Mesendoderm (in vitro differentiated cells): ENCODE measurements at regions not wholly inside any gene's neighbourhood (a gene's known extent, or its start where the extent isn't known, plus 50 kb on each side); places are given as distances from the start of the nearest gene placed in this dataset.

Experiments
- DNase-seq: peaks from one replicate; pipeline ENCODE4 v3.0.0; 2013
- H2AK5ac ChIP-seq: 2 replicates; pipeline ENCODE4 v1.6.1; 2013; ENCODE audit warnings: low read length, inconsistent platforms
- H2BK120ac ChIP-seq: 2 replicates; pipeline ENCODE4 v1.6.1; 2013; ENCODE audit warnings: low read depth, mild to moderate bottlenecking, low read length, moderate library complexity, mixed read lengths
- H2BK15ac ChIP-seq: replicated peaks from 2 replicates; pipeline ENCODE4 v1.6.1; 2013; ENCODE audit warnings: low read depth, mild to moderate bottlenecking, moderate library complexity
- H2BK5ac ChIP-seq: 2 replicates; pipeline ENCODE4 v1.6.1; 2013; ENCODE audit warnings: low read length, inconsistent platforms
- H3K18ac ChIP-seq: 2 replicates; pipeline ENCODE4 v1.6.1; 2013; ENCODE audit warnings: mild to moderate bottlenecking, low read length, mixed read lengths
- H3K23ac ChIP-seq: one replicate; pipeline ENCODE4 v1.6.1; 2013; ENCODE audit warnings: low read length
- H3K27ac ChIP-seq: 2 replicates; pipeline ENCODE4 v1.5.1; 2013; ENCODE audit warnings: low read depth, mild to moderate bottlenecking, inconsistent platforms, low read length, moderate library complexity
- H3K27me3 ChIP-seq: 2 replicates; pipeline ENCODE4 v1.6.1; 2013; ENCODE audit warnings: low read length, control low read depth, mild to moderate bottlenecking, inconsistent platforms; ENCODE audit not compliant: insufficient read depth, poor library complexity
- H3K36me3 ChIP-seq: 2 replicates; pipeline ENCODE4 v1.6.1; 2013; ENCODE audit warnings: low read length, inconsistent platforms; ENCODE audit not compliant: control insufficient read depth, insufficient read depth
- H3K4ac ChIP-seq: one replicate; pipeline ENCODE4 v1.6.1; 2013; ENCODE audit warnings: low read depth, mild to moderate bottlenecking, low read length, moderate library complexity
- H3K4me1 ChIP-seq: 2 replicates; pipeline ENCODE4 v1.6.1; 2013; ENCODE audit warnings: low read depth, low read length, inconsistent platforms; ENCODE audit not compliant: control insufficient read depth
- H3K4me2 ChIP-seq: 2 replicates; pipeline ENCODE4 v1.6.1; 2013; ENCODE audit warnings: low read length
- H3K4me3 ChIP-seq: 2 replicates; pipeline ENCODE4 v1.5.1; 2013; ENCODE audit warnings: mild to moderate bottlenecking, low read length
- H3K56ac ChIP-seq: one replicate; pipeline ENCODE4 v1.6.1; 2013; ENCODE audit warnings: low read length
- H3K79me1 ChIP-seq: 2 replicates; pipeline ENCODE4 v1.6.1; 2013; ENCODE audit warnings: low read length, inconsistent platforms
- H3K79me2 ChIP-seq: 2 replicates; pipeline ENCODE4 v1.6.1; 2013; ENCODE audit warnings: mild to moderate bottlenecking, low read length; ENCODE audit not compliant: control insufficient read depth, insufficient read depth
- H3K9ac ChIP-seq: 2 replicates; pipeline ENCODE4 v1.6.1; 2013; ENCODE audit warnings: low read length, inconsistent platforms
- H4K5ac ChIP-seq: one replicate; pipeline ENCODE4 v1.6.1; 2013; ENCODE audit warnings: low read length
- H4K8ac ChIP-seq: one replicate; pipeline ENCODE4 v1.6.1; 2013; ENCODE audit warnings: low read depth, mild to moderate bottlenecking, control low read depth, low read length, moderate library complexity
- WGBS: extraction: QIAGEN DNeasy Blood & Tissue Kit; methylation state at CpG from one replicate; pipeline ENCODE4 v1.1.7; 2013; ENCODE audit warnings: low lambda C conversion rate, missing lambda C conversion rate; ENCODE audit not compliant: insufficient coverage; ENCODE audit errors: extremely low coverage; 5-methylcytosine and 5-hydroxymethylcytosine counted together

- DNase-seq, result no peak
- no peak overlapping the region for H4K8ac ChIP-seq
- no CpG with 5 or more reads among the region's 26 CpGs for WGBS
- no peaks in the 10 kb centered on the region for H3K36me3 ChIP-seq
- H4K5ac ChIP-seq, result no peak overlapping the region
- no peak overlapping the region for H2BK5ac ChIP-seq
- no peaks in the 10 kb centered on the region for H3K27me3 ChIP-seq
- no peaks in the 10 kb centered on the region for H3K79me1 ChIP-seq
- no peak overlapping the region for H3K4me3 ChIP-seq
- H3K9ac ChIP-seq, result no peak overlapping the region
- H2BK15ac ChIP-seq, result no peak overlapping the region
- H2AK5ac ChIP-seq, result no peak overlapping the region
- H3K79me2 ChIP-seq, result no peaks in the 10 kb centered on the region
- H3K18ac ChIP-seq, result no peak overlapping the region
- H3K27ac ChIP-seq, result no peak overlapping the region
- no peaks in the 10 kb centered on the region for H3K4me1 ChIP-seq
- no peak overlapping the region for H2BK120ac ChIP-seq
- H3K23ac ChIP-seq, result no peak overlapping the region
- no peak overlapping the region for H3K4me2 ChIP-seq
- H3K56ac ChIP-seq, result no peak overlapping the region
- H3K4ac ChIP-seq, result no peak overlapping the region
Observed at GRCh38 chr14:104282332-104283196, 144.2 kb downstream of the KIF26A start.

GRCh38 chr14:104283197-104284106 is 145.1 kb downstream of the KIF26A start:
- Histone ChIP-seq H3K27ac (no peak overlapping the region), H3K27me3 (no peaks in the 10 kb centered on the region), H3K56ac (no peak overlapping the region), H3K23ac (no peak overlapping the region), H3K9ac (no peak overlapping the region), H3K4me2 (no peak overlapping the region), H3K18ac (no peak overlapping the region), H3K36me3 (no peaks in the 10 kb centered on the region), H2BK120ac (no peak overlapping the region), H2BK15ac (no peak overlapping the region), H4K8ac (no peak overlapping the region), H3K4ac (no peak overlapping the region), H4K5ac (no peak overlapping the region), H3K4me1 (no peaks in the 10 kb centered on the region), H3K79me2 (no peaks in the 10 kb centered on the region), H2AK5ac (no peak overlapping the region), H3K4me3 (no peak overlapping the region), H2BK5ac (no peak overlapping the region), H3K79me1 (no peaks in the 10 kb centered on the region)
- DNase-seq, result no peak
- WGBS, result no CpG with 5 or more reads among the region's 25 CpGs

GRCh38 chr14:104284107-104284592 is 145.8 kb downstream of the KIF26A start:
- Histone ChIP-seq H3K4me1 (no peaks in the 10 kb centered on the region), H3K23ac (no peak overlapping the region), H2BK120ac (no peak overlapping the region), H4K5ac (no peak overlapping the region), H3K4me3 (no peak overlapping the region), H2AK5ac (no peak overlapping the region), H3K4ac (no peak overlapping the region), H2BK15ac (no peak overlapping the region), H3K27ac (no peak overlapping the region), H3K9ac (no peak overlapping the region), H3K79me2 (no peaks in the 10 kb centered on the region), H4K8ac (no peak overlapping the region), H3K18ac (no peak overlapping the region), H2BK5ac (no peak overlapping the region), H3K56ac (no peak overlapping the region), H3K36me3 (no peaks in the 10 kb centered on the region), H3K79me1 (no peaks in the 10 kb centered on the region), H3K27me3 (no peaks in the 10 kb centered on the region), H3K4me2 (no peak overlapping the region)
- no CpG with 5 or more reads among the region's 9 CpGs for WGBS
- no peak for DNase-seq

- Histone ChIP-seq H3K79me2 (no peaks in the 10 kb centered on the region), H2BK120ac (no peak overlapping the region), H3K4ac (no peak overlapping the region), H3K27ac (no peak overlapping the region), H3K27me3 (no peaks in the 10 kb centered on the region), H4K8ac (no peak overlapping the region), H2BK5ac (no peak overlapping the region), H3K4me1 (no peaks in the 10 kb centered on the region), H3K4me2 (no peak overlapping the region), H2BK15ac (no peak overlapping the region), H3K56ac (no peak overlapping the region), H3K79me1 (no peaks in the 10 kb centered on the region), H2AK5ac (no peak overlapping the region), H3K36me3 (no peaks in the 10 kb centered on the region), H3K9ac (no peak overlapping the region), H3K18ac (no peak overlapping the region), H3K4me3 (no peak overlapping the region), H3K23ac (no peak overlapping the region), H4K5ac (no peak overlapping the region)
- no CpG with 5 or more reads among the region's 29 CpGs for WGBS
- no peak for DNase-seq
Observed at GRCh38 chr14:104284636-104285507, 146.5 kb downstream of the KIF26A start.

DNA sequence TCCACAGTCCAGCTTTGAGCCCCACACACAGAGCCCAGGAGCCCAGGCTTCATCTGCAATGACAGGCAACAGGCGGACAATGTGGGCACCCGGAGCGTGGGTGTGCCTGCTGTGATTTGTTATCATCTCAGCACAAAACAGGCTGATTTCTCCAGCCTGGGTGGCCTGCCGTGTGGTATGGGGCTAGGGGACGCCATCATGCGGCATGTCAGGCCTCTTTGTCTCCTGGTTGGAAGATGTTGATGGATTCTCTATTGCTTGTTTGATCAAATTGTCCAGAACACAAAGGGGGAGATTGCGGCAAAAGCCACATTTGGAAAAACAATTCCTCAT is 147.1 kb downstream of the KIF26A start:
- Histone ChIP-seq H3K9ac (no peak overlapping the region), H4K8ac (no peak overlapping the region), H3K4me3 (no peak overlapping the region), H3K79me2 (no peaks in the 10 kb centered on the region), H3K27me3 (no peaks in the 10 kb centered on the region), H3K79me1 (no peaks in the 10 kb centered on the region), H2BK5ac (no peak overlapping the region), H3K4me1 (no peaks in the 10 kb centered on the region), H3K27ac (no peak overlapping the region), H3K4ac (no peak overlapping the region), H2AK5ac (no peak overlapping the region), H3K56ac (no peak overlapping the region), H4K5ac (no peak overlapping the region), H2BK15ac (no peak overlapping the region), H3K36me3 (no peaks in the 10 kb centered on the region), H3K4me2 (no peak overlapping the region), H2BK120ac (no peak overlapping the region), H3K23ac (no peak overlapping the region), H3K18ac (no peak overlapping the region)
- WGBS, result no CpG with 5 or more reads among the region's 7 CpGs
- DNase-seq, result no peak
